HEK293 (cell line): ENCODE measurements at regions not wholly inside any gene's neighbourhood (a gene's known extent, or its start where the extent isn't known, plus 50 kb on each side); places are given as distances from the start of the nearest gene placed in this dataset.

Experiments
- CTCF ChIA-PET: fragments of 350-600 bp; formaldehyde crosslinking; extraction: SDS; loops from one replicate; lab custom pipeline; 2021; ENCODE audit warnings: antibody characterized with exemption; lab: Yijun Ruan, JAX
- POLR2A ChIA-PET: fragments of 300-600 bp; formaldehyde crosslinking; extraction: SDS; loops from one replicate; lab custom pipeline; 2020; ENCODE audit warnings: antibody characterized with exemption, inconsistent platforms; lab: Yijun Ruan, JAX
- H3K27ac ChIP-seq: fragments of 200-500 bp; sonication (Bioruptor generic); 2 replicates; pipeline ENCODE4 v1.5.1; 2014; ENCODE audit warnings: low read depth, low read length, control low read depth, inconsistent platforms; ENCODE audit errors: extremely low read depth
- H3K36me3 ChIP-seq, 2 experiments: fragments of 200-500 bp in 1 of 2; sonication (Bioruptor generic) in 1 of 2; 1 replicate in 1 of 2; 2 replicates in 1 of 2; pipeline ENCODE4 v1.5.1; 2014 to 2017; ENCODE audit warnings: inconsistent platforms in 2 of 2, low read length in 2 of 2; ENCODE audit not compliant: control insufficient read depth in 2 of 2, insufficient read depth in 1 of 2
- H3K4me1 ChIP-seq: fragments of 200-500 bp; sonication (Bioruptor generic); 2 replicates; pipeline ENCODE4 v1.5.1; 2014; ENCODE audit warnings: mild to moderate bottlenecking, low read length, inconsistent platforms; ENCODE audit not compliant: control insufficient read depth, insufficient read depth
- H3K4me3 ChIP-seq: 2 replicates; pipeline ENCODE4 v1.5.1; 2011; ENCODE audit warnings: low read depth, mild to moderate bottlenecking, control low read depth, low read length, moderate library complexity
- H3K9me3 ChIP-seq: fragments of 200-500 bp; sonication (Bioruptor generic); 2 replicates; pipeline ENCODE4 v1.5.1; 2014; ENCODE audit warnings: low read depth, low read length, inconsistent platforms; ENCODE audit not compliant: control insufficient read depth, insufficient read depth
- ATF2 ChIP-seq: fragments of 450-650 bp; formaldehyde crosslinking; IDR thresholded peaks from 2 replicates; pipeline ENCODE4 v1.5.1; 2016; ENCODE audit warnings: missing biosample characterization, missing genetic modification characterization, low read depth
- CTCF ChIP-seq: fragments of 450-650 bp; formaldehyde crosslinking; IDR thresholded peaks from 2 replicates; pipeline ENCODE4 v1.5.1; 2016; ENCODE audit warnings: missing biosample characterization, missing genetic modification characterization
- GLI4 ChIP-seq: fragments of 450-650 bp; formaldehyde crosslinking; IDR thresholded peaks from 2 replicates; pipeline ENCODE4 v1.5.1; 2016; ENCODE audit warnings: missing biosample characterization, missing genetic modification characterization
- GLIS1 ChIP-seq: fragments of 450-650 bp; formaldehyde crosslinking; IDR thresholded peaks from 2 replicates; pipeline ENCODE4 v1.5.1; 2016; ENCODE audit warnings: missing biosample characterization, missing genetic modification characterization
- HIC1 ChIP-seq: fragments of 450-650 bp; formaldehyde crosslinking; IDR thresholded peaks from 2 replicates; pipeline ENCODE4 v1.5.1; 2016; ENCODE audit warnings: missing biosample characterization, missing genetic modification characterization
- KLF16 ChIP-seq: fragments of 450-650 bp; formaldehyde crosslinking; IDR thresholded peaks from 2 replicates; pipeline ENCODE4 v1.5.1; 2017; ENCODE audit warnings: missing biosample characterization, missing genetic modification characterization
- PRDM2 ChIP-seq: fragments of 450-650 bp; formaldehyde crosslinking; IDR thresholded peaks from 2 replicates; pipeline ENCODE4 v1.5.1; 2016; ENCODE audit warnings: missing biosample characterization, missing genetic modification characterization, borderline replicate concordance
- TRIM28 ChIP-seq: IDR thresholded peaks from 2 replicates; pipeline ENCODE4 v1.6.1; 2011; ENCODE audit warnings: low read length, control low read depth, borderline replicate concordance
- ZBTB10 ChIP-seq: fragments of 450-650 bp; formaldehyde crosslinking; IDR thresholded peaks from 2 replicates; pipeline ENCODE4 v1.5.1; 2016; ENCODE audit warnings: missing biosample characterization, missing genetic modification characterization
- ZFP37 ChIP-seq: fragments of 450-650 bp; formaldehyde crosslinking; IDR thresholded peaks from 2 replicates; pipeline ENCODE4 v1.5.1; 2016; ENCODE audit warnings: missing biosample characterization, missing genetic modification characterization
- ZNF10 ChIP-seq: fragments of 450-650 bp; formaldehyde crosslinking; IDR thresholded peaks from 2 replicates; pipeline ENCODE4 v1.5.1; 2017; ENCODE audit warnings: missing biosample characterization, missing genetic modification characterization
- ZNF121 ChIP-seq: fragments of 450-650 bp; formaldehyde crosslinking; IDR thresholded peaks from 2 replicates; pipeline ENCODE4 v1.5.1; 2016; ENCODE audit warnings: missing biosample characterization, missing genetic modification characterization
- ZNF184 ChIP-seq: fragments of 450-650 bp; IDR thresholded peaks from 2 replicates; pipeline ENCODE4 v1.5.1; 2018; ENCODE audit warnings: missing biosample characterization, mild to moderate bottlenecking, missing genetic modification characterization
- ZNF23 ChIP-seq: fragments of 450-650 bp; formaldehyde crosslinking; IDR thresholded peaks from 2 replicates; pipeline ENCODE4 v1.5.1; 2016; ENCODE audit warnings: missing biosample characterization, missing genetic modification characterization, borderline replicate concordance
- ZNF335 ChIP-seq: fragments of 450-650 bp; formaldehyde crosslinking; conservative IDR thresholded peaks from 2 replicates; pipeline ENCODE4 v1.5.1; 2016; ENCODE audit warnings: missing biosample characterization, missing genetic modification characterization
- ZNF366 ChIP-seq: fragments of 450-650 bp; formaldehyde crosslinking; conservative IDR thresholded peaks from 2 replicates; pipeline ENCODE4 v1.5.1; 2016; ENCODE audit warnings: missing biosample characterization, missing genetic modification characterization
- ZNF394 ChIP-seq: fragments of 450-650 bp; formaldehyde crosslinking; IDR thresholded peaks from 2 replicates; pipeline ENCODE4 v1.5.1; 2016; ENCODE audit warnings: missing biosample characterization, missing genetic modification characterization, mild to moderate bottlenecking, moderate library complexity, borderline replicate concordance
- ZNF629 ChIP-seq: fragments of 450-650 bp; formaldehyde crosslinking; IDR thresholded peaks from 2 replicates; pipeline ENCODE4 v1.5.1; 2017; ENCODE audit warnings: missing biosample characterization, missing genetic modification characterization

GRCh38 chr10:31099664-31100063 lies 68.0 kb upstream of the ZNF438 start:
- H3K27ac ChIP-seq, result no peak overlapping the region
- no peak overlapping the region for H3K4me3 ChIP-seq
- CTCF ChIA-PET, result no interaction called here
- H3K4me1 ChIP-seq, result peaks cover 10% of the 10 kb centered on the region
- H3K9me3 ChIP-seq, result no peaks in the 10 kb centered on the region
- H3K36me3 ChIP-seq, result no peaks in the 10 kb centered on the region
- TF ChIP-seq ZNF23 (tag by site-specific recombination) (no peak), HIC1 (tag by site-specific recombination) (peak; percentile 53), ZNF184 (0 out of 2 replicates have a peak, but pooled peaks have one; percentile 37), ATF2 (tag by site-specific recombination) (peak; percentile 48; the same call in 1 of the 2 replicates), GLIS1 (peak; percentile 70), PRDM2 (tag by site-specific recombination) (no peak), ZNF394 (tag by site-specific recombination) (peak; percentile 48; the same call in 1 of the 2 replicates), TRIM28 (no peak), ZNF366 (tag by site-specific recombination) (peak; percentile 66; the same call in 1 of the 2 replicates), ZNF10 (tag by site-specific recombination) (peak; percentile 46; the same call in 1 of the 2 replicates), CTCF (no peak), ZBTB10 (tag by site-specific recombination) (no peak), GLI4 (tag by site-specific recombination) (no peak), ZFP37 (tag by site-specific recombination) (no peak), ZNF121 (no peak), KLF16 (no peak), ZNF335 (tag by site-specific recombination) (peak; percentile 32; the same call in 1 of the 2 replicates), ZNF629 (peak; percentile 74)
- POLR2A ChIA-PET, result no interaction called here
